OCI-LY7 (cell line): ENCODE measurements at regions not wholly inside any gene's neighbourhood (a gene's known extent, or its start where the extent isn't known, plus 50 kb on each side); places are given as distances from the start of the nearest gene placed in this dataset.
"Not testable (repeated sequence)": the region's sequence is repeated elsewhere in the genome, so short reads cannot be mapped to it uniquely, and the experiment has no call there.

Experiments used
- BruUV-seq: library from RNA; stranded (reverse); fragments of 400-500 nt; replicated peaks from 2 replicates; lab custom pipeline; 2021; lab: Mats Ljungman, UMichigan
- CTCF ChIA-PET: fragments of 300-600 bp; sonication (Branson Sonifier 250); formaldehyde crosslinking; loops from one replicate; lab custom pipeline; 2022; ENCODE audit warnings: antibody characterized with exemption; ENCODE audit not compliant: unreplicated experiment; lab: Charles Lee
- POLR2A ChIA-PET: fragments of 300-600 bp; sonication (Branson Sonifier 250); formaldehyde crosslinking; loops from one replicate; lab custom pipeline; 2022; ENCODE audit warnings: antibody characterized with exemption; lab: Charles Lee
- DNase-seq: peaks from one replicate; pipeline ENCODE4 v3.0.0-alpha.2; 2015; ENCODE audit warnings: low spot score
- H2AFZ ChIP-seq: fragments of 200-600 bp; sonication (generic), shearing (Covaris generic); 2 replicates; pipeline ENCODE4 v1.6.1; 2014; ENCODE audit warnings: mild to moderate bottlenecking, antibody characterized with exemption, low read length, moderate library complexity
- H3K27ac ChIP-seq: fragments of 200-600 bp; sonication (generic); 2 replicates; pipeline ENCODE4 v1.5.1; 2014; ENCODE audit warnings: mixed run types, low read depth, mild to moderate bottlenecking, moderate library complexity, low read length, inconsistent platforms; ENCODE audit not compliant: poor library complexity, severe bottlenecking
- H3K36me3 ChIP-seq: fragments of 200-600 bp; sonication (generic); 2 replicates; pipeline ENCODE4 v1.6.1; 2014; ENCODE audit warnings: mild to moderate bottlenecking, antibody characterized with exemption, low read length, moderate library complexity, mixed read lengths; ENCODE audit not compliant: insufficient read depth
- H3K4me1 ChIP-seq: fragments of 200-600 bp; sonication (generic); 2 replicates; pipeline ENCODE4 v1.5.1; 2014; ENCODE audit warnings: mild to moderate bottlenecking, low read length; ENCODE audit not compliant: insufficient read depth, poor library complexity, severe bottlenecking
- H3K4me2 ChIP-seq: fragments of 200-600 bp; sonication (generic); 2 replicates; pipeline ENCODE4 v1.6.1; 2014; ENCODE audit warnings: mild to moderate bottlenecking, low read length
- H3K4me3 ChIP-seq: fragments of 200-600 bp; sonication (generic); 2 replicates; pipeline ENCODE4 v1.5.1; 2014; ENCODE audit warnings: mild to moderate bottlenecking, low read depth, low read length; ENCODE audit not compliant: poor library complexity, severe bottlenecking
- H3K79me2 ChIP-seq: fragments of 200-600 bp; sonication (generic); 2 replicates; pipeline ENCODE4 v1.6.1; 2016; ENCODE audit warnings: low read depth, mild to moderate bottlenecking, low read length, moderate library complexity, mixed read lengths; ENCODE audit not compliant: insufficient read depth
- H3K9me2 ChIP-seq: fragments of 200-600 bp; sonication (generic); 2 replicates; pipeline ENCODE4 v1.6.1; 2016; ENCODE audit warnings: mild to moderate bottlenecking, low read length, mixed read lengths; ENCODE audit not compliant: insufficient read depth
- H3K9me3 ChIP-seq: fragments of 200-600 bp; sonication (generic); 2 replicates; pipeline ENCODE4 v1.6.1; 2014; ENCODE audit warnings: mild to moderate bottlenecking, mixed run types, low read length, mixed read lengths
- H4K20me1 ChIP-seq: fragments of 200-600 bp; sonication (generic); 2 replicates; pipeline ENCODE4 v1.6.1; 2014; ENCODE audit warnings: mild to moderate bottlenecking, antibody characterized with exemption, low read length, moderate library complexity, mixed read lengths; ENCODE audit not compliant: insufficient read depth
- EZH2phosphoT487 ChIP-seq: fragments of 200-600 bp; sonication (generic); IDR thresholded peaks from 2 replicates; pipeline ENCODE4 v1.6.1; 2018; ENCODE audit warnings: low read depth, borderline replicate concordance, mild to moderate bottlenecking, mixed run types, antibody characterized with exemption, low read length, moderate library complexity, mixed read lengths
- intact Hi-C: fragments of 100-400 bp; cut with micrococcal nuclease; formaldehyde crosslinking; loops from one replicate; pipeline ENCODE4 v1.10.0; 2022; ENCODE audit not compliant: unreplicated experiment
- TF ChIP-seq, protein P1 (sequence below): fragments of 200-600 bp; sonication (generic); conservative IDR thresholded peaks from 2 replicates; pipeline ENCODE4 v1.5.1; 2014; ENCODE audit warnings: mild to moderate bottlenecking, antibody characterized with exemption, low read length, moderate library complexity, mixed read lengths

GRCh38 chr2:106284691-106285202 is 90.6 kb upstream of the UXS1 start:
- BruUV-seq, result no TSS peak
- H3K4me1 ChIP-seq, result no peaks in the 10 kb centered on the region
- no peak overlapping the region for H3K4me3 ChIP-seq
- intact Hi-C loops, result no loop called here
- H3K79me2 ChIP-seq, result no peaks in the 10 kb centered on the region
- H3K27ac ChIP-seq, result no peak overlapping the region
- POLR2A ChIA-PET, result no interaction called here
- H3K9me2 ChIP-seq, result no peaks in the 10 kb centered on the region
- no peak overlapping the region for H2AFZ ChIP-seq
- H3K9me3 ChIP-seq, result no peaks in the 10 kb centered on the region
- no peaks in the 10 kb centered on the region for H4K20me1 ChIP-seq
- no peak overlapping the region for H3K4me2 ChIP-seq
- no peaks in the 10 kb centered on the region for H3K36me3 ChIP-seq
- no peak for DNase-seq
- TF ChIP-seq EZH2phosphoT487, result no peak
- TF ChIP-seq, protein P1, sequence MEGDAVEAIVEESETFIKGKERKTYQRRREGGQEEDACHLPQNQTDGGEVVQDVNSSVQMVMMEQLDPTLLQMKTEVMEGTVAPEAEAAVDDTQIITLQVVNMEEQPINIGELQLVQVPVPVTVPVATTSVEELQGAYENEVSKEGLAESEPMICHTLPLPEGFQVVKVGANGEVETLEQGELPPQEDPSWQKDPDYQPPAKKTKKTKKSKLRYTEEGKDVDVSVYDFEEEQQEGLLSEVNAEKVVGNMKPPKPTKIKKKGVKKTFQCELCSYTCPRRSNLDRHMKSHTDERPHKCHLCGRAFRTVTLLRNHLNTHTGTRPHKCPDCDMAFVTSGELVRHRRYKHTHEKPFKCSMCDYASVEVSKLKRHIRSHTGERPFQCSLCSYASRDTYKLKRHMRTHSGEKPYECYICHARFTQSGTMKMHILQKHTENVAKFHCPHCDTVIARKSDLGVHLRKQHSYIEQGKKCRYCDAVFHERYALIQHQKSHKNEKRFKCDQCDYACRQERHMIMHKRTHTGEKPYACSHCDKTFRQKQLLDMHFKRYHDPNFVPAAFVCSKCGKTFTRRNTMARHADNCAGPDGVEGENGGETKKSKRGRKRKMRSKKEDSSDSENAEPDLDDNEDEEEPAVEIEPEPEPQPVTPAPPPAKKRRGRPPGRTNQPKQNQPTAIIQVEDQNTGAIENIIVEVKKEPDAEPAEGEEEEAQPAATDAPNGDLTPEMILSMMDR, result no peak
- CTCF ChIA-PET, result no interaction called here

GRCh38 chr2:106284255-106284654 is 90.2 kb upstream of the UXS1 start:
- Histone ChIP-seq H3K9me3 (no peaks in the 10 kb centered on the region), H3K4me1 (no peaks in the 10 kb centered on the region), H3K36me3 (no peaks in the 10 kb centered on the region), H3K79me2 (no peaks in the 10 kb centered on the region), H4K20me1 (no peaks in the 10 kb centered on the region), H3K4me2 (no peak overlapping the region), H3K27ac (no peak overlapping the region), H3K9me2 (no peaks in the 10 kb centered on the region), H2AFZ (no peak overlapping the region), H3K4me3 (no peak overlapping the region)
- DNase-seq, result no peak
- TF ChIP-seq EZH2phosphoT487, result no peak
- TF ChIP-seq, protein P1, result no peak
- intact Hi-C loops, result no loop called here
- CTCF ChIA-PET, result no interaction called here
- no TSS peak for BruUV-seq
- POLR2A ChIA-PET, result no interaction called here

DNA sequence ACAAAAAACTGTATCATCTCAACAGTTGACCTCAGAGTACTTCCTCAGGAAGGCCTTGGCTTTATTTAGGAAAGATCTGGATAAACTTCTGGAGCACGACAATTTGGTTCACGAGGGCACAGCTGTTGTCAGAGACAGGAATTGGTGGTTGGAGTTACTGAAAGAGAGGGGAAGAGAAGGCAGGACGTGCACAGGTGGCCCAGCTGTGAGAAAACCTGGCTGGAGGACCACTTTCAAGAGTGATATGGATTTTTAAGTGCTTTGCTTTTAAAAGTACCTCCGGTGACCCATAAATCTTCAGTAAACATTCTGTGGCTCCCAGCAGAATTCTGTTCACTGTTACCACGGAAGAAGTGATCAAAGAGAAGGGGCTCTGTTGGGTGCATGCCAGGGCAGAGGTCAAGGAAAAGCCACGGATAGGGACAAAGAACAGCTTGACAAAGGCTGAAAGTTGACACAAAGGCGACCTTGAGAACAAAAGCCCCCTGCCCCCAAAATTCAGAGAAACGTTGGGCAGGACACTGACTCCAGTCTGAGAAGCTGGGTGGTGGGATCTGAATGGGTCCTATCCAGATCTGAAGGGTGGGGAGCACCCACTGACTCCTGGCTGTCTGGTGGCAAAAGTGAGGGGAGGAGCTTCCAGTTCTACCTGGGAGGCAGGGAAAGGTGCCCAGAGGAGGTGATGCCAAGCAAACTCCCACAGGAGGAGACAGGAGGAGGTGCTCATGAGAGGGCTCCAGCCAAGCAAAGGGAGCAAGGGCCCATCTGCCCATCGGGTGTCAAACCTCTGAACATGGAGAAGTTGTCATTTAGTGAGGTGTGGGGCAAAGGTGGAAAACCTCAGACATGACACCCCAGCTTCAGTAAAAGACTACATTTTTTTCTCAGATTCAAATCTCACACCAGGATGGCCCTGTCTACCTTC is 89.4 kb upstream of the UXS1 start:
- H4K20me1 ChIP-seq, H3K9me3 ChIP-seq, BruUV-seq, DNase-seq, H3K79me2 ChIP-seq, H3K9me2 ChIP-seq, H3K36me3 ChIP-seq, POLR2A ChIA-PET, H3K4me2 ChIP-seq, H3K4me1 ChIP-seq, intact Hi-C loops, H3K27ac ChIP-seq, H3K4me3 ChIP-seq, H2AFZ ChIP-seq, CTCF ChIA-PET: not testable (repeated sequence)
